GM19452 (cell line): ENCODE measurements at regions not wholly inside any gene's neighbourhood (a gene's known extent, or its start where the extent isn't known, plus 50 kb on each side); places are given as distances from the start of the nearest gene placed in this dataset.
"Not testable (repeated sequence)": the region's sequence is repeated elsewhere in the genome, so short reads cannot be mapped to it uniquely, and the experiment has no call there.

Experiments
- ATAC-seq: cut with Tn5 transposase; IDR thresholded peaks from one replicate; pipeline ENCODE4 v1.9.1; 2021; ENCODE audit not compliant: unreplicated experiment

DNA sequence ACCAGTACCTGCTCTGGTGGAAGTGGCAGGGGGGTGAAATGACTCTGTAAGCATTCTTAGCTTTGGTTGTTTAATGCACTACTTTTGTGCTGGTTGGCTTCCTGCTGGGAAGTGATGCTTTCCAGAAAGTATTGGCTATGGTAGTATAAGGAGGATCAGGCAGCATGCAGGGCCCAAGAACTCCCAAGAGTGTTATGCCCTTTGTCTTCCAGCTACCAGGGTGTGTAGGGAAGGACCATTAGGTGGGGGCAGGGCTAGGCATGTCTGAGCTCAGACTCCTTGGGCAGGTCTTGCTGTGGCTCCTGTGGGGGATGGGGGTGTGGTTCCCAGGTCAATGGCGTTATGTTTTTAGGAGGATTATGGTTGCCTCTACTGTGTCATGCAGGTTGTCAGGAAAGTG lies 135.8 kb upstream of the TRPC7 start:
- no peak for ATAC-seq

- no peak for ATAC-seq
Observed at GRCh38 chr5:136492587-136492986, 127.2 kb upstream of the TRPC7 start.

- no peak for ATAC-seq
Observed at GRCh38 chr5:136491806-136492205, 126.5 kb upstream of the TRPC7 start.

DNA sequence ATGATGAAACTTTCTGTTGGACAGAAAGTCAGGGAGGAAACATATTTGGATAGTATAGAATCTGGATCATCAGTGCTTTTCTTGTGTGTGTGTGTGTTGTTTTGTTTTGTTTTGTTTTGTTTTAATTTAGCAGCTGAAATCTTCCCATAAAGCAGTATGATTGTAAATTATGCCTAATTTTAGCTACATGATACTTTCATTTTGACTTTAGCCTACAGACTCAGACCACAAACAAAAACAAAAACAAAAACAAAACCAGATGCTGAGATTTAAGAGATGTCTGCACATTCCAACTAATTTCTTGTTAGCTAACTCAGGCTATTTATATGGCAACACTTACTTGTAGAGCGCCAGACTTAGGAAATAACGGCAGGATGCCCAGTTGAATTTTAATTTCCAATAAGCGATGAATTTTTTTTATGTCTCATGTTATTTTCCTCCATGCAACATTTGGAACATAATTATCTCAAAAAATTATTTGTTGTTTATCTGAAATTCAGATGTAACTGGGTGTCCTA lies 119.5 kb upstream of the TRPC7 start:
- ATAC-seq, result no peak

- ATAC-seq, result no peak
Observed at GRCh38 chr5:136482206-136482605, 116.9 kb upstream of the TRPC7 start.

DNA sequence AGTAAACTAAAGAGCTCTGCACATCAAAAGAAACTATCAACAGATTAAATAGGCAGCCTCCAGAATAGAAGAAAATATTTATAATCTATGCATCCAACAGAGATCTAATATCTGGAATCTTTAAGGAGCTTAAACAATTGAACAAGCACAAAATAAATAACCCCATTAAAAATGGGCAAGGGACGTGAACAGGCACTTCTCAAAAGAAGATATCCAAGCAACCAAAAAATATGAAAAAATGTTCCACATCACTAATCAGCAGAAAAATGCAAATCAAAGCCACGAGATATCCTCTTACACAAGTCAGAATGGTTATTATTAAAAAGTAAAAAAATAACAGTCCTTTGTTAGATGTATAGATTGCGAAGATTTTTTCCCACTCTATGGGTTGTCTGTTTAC lies 109.1 kb upstream of the TRPC7 start:
- ATAC-seq, result no peak

DNA sequence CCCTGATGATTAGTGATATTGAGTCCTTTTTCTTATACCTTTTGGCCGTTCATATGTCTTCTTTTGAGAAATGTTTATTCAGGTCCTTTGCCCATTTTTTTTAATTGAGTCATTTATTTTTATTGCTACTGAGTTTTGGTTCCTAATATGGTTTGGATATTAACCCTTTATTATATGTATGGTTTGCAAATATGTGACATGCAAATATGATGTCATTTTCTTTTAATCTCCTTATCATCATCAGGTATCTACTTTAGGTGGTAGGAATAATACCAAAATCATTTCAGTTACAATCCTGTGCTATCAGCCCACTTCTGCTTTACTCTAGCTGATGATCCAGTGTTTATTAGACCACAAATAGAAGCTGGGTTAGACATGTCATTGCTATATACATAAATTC lies 102.3 kb upstream of the TRPC7 start:
- ATAC-seq, result no peak

- ATAC-seq, result no peak
Observed at GRCh38 chr5:136466041-136466415, 100.7 kb upstream of the TRPC7 start.

DNA sequence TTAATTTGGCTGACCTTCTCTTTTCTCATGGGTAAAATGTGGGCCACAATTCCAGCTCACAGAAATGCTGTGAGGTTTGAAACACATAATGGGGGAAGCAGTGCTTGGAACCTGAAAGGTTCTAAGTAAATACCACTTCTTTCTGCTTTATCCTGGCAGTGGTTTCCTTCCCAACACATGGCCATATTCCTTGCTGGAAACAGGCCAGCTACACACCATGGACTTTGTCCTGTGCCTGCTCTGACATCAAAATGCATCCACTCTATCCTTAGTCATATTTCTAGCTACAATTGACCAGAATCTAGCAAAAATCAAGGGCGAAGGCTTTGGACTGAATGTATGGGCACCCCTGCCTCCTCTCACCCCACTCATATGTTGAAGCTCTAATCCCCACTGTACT lies 93.1 kb upstream of the TRPC7 start:
- ATAC-seq, result no peak

- ATAC-seq, result no peak
Observed at GRCh38 chr5:136457390-136458013, 92.2 kb upstream of the TRPC7 start.

DNA sequence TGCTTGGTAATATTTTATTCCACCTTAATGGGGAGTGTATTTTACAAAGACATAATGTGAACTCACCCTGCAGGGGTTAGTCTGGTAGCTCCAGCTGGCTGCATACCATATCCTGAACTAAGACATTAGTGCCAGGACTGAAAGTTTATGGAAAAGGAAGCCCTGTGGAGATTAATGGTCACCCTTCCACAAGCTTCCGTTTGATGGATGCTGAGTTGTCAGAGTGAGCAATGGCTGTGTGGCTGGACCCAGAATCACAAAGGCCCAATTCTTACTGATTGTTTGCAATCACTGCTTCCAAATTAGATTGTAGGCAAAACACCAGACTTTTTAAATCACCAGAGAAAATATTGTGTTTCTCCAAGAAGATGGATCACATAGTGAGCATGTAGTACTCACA lies 90.1 kb upstream of the TRPC7 start:
- ATAC-seq, result no peak

- ATAC-seq, result no peak
Observed at GRCh38 chr5:136453986-136454758, 88.8 kb upstream of the TRPC7 start.

GRCh38 chr5:136453199-136453598 lies 87.9 kb upstream of the TRPC7 start:
- ATAC-seq, result no peak

GRCh38 chr5:136447576-136447975 lies 82.2 kb upstream of the TRPC7 start:
- ATAC-seq, result not testable (repeated sequence)

- no peak for ATAC-seq
Observed at GRCh38 chr5:136446565-136446964, 81.2 kb upstream of the TRPC7 start.

DNA sequence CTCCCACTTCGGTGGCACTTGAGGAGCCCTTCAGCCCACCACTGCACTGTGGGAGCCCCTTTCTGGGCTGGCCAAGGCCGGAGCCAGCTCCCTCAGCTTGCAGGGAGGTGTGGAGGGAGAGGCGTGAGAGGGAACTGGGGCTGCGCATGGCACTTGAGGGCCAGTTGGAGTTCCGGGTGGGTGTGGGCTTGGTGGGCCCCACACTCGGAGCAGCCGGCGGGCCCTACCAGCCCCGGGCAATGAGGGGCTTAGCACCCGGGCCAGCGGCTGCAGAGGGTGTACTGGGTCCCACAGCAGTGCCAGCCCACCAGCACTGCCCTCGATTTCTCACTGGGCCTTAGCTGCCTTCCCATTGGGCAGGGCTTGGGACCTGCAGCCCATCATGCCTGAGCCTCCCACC lies 78.8 kb upstream of the TRPC7 start:
- ATAC-seq, result not testable (repeated sequence)

- ATAC-seq, result no peak
Observed at GRCh38 chr5:136439367-136439766, 74.0 kb upstream of the TRPC7 start.

GRCh38 chr5:136435946-136436543 lies 70.7 kb upstream of the TRPC7 start:
- no peak for ATAC-seq

GRCh38 chr5:136434795-136435194 lies 69.5 kb upstream of the TRPC7 start:
- no peak for ATAC-seq

DNA sequence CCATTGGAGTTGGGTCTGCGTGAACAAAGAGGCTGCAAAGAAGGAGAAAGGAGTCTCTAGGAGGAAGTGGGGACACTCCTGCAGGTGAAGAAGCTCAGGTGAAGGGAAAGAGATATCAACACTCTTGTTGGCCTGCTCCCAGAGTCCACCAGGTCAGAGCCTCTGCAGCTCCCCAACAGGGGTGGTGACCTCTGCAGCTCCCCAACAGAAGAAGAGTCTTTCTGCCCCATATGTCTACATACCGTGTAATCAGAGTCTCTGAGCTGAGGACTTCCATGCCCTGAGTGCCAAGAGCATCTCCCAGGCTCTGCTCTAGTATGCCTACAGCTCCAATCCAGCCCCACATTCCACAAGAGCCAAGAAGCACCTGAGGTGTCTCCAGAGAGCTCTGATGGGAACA lies 67.4 kb upstream of the TRPC7 start:
- ATAC-seq, result no peak

- ATAC-seq, result no peak
Observed at GRCh38 chr5:136430081-136430480, 64.7 kb upstream of the TRPC7 start.

- no peak for ATAC-seq
Observed at GRCh38 chr5:136427426-136427825, 62.1 kb upstream of the TRPC7 start.
